NB4 (cell line): ENCODE measurements at regions not wholly inside any gene's neighbourhood (a gene's known extent, or its start where the extent isn't known, plus 50 kb on each side); places are given as distances from the start of the nearest gene placed in this dataset.
"Not testable (repeated sequence)": the region's sequence is repeated elsewhere in the genome, so short reads cannot be mapped to it uniquely, and the experiment has no call there.

ENCODE experiments used
- DNase-seq: peaks from one replicate; pipeline ENCODE4 v3.0.0; 2010; ENCODE audit warnings: low read depth
- H3K4me3 ChIP-seq: one replicate; pipeline ENCODE4 v1.5.1; 2011; ENCODE audit warnings: mild to moderate bottlenecking, low read depth, low read length, moderate library complexity
- MYC ChIP-seq: IDR thresholded peaks from 2 replicates; pipeline ENCODE4 v1.6.1; 2011; ENCODE audit warnings: low read depth, low read length
- POLR2A ChIP-seq: IDR thresholded peaks from 2 replicates; pipeline ENCODE4 v1.6.1; 2011; ENCODE audit warnings: mild to moderate bottlenecking; ENCODE audit not compliant: insufficient read length; ENCODE audit errors: extremely low read depth
- TF ChIP-seq, protein P1 (sequence below): IDR thresholded peaks from one replicate; pipeline ENCODE4 v1.5.1; 2012; ENCODE audit warnings: low read depth, low read length
- TF ChIP-seq, protein P2 (sequence below): IDR thresholded peaks from 2 replicates; pipeline ENCODE4 v1.6.1; 2011; ENCODE audit warnings: low read depth, low read length

- no peak for DNase-seq
- H3K4me3 ChIP-seq: no peak overlapping the region
- TF ChIP-seq MYC (no peak), POLR2A (no peak)
- TF ChIP-seq, protein P1, sequence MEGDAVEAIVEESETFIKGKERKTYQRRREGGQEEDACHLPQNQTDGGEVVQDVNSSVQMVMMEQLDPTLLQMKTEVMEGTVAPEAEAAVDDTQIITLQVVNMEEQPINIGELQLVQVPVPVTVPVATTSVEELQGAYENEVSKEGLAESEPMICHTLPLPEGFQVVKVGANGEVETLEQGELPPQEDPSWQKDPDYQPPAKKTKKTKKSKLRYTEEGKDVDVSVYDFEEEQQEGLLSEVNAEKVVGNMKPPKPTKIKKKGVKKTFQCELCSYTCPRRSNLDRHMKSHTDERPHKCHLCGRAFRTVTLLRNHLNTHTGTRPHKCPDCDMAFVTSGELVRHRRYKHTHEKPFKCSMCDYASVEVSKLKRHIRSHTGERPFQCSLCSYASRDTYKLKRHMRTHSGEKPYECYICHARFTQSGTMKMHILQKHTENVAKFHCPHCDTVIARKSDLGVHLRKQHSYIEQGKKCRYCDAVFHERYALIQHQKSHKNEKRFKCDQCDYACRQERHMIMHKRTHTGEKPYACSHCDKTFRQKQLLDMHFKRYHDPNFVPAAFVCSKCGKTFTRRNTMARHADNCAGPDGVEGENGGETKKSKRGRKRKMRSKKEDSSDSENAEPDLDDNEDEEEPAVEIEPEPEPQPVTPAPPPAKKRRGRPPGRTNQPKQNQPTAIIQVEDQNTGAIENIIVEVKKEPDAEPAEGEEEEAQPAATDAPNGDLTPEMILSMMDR: no peak
- TF ChIP-seq, protein P2, sequence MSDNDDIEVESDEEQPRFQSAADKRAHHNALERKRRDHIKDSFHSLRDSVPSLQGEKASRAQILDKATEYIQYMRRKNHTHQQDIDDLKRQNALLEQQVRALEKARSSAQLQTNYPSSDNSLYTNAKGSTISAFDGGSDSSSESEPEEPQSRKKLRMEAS: no peak
Measured at GRCh38 chr20:56730996-56731395, 101.9 kb downstream of the TFAP2C start.

- no peak overlapping the region for H3K4me3 ChIP-seq
- TF ChIP-seq POLR2A (no peak), MYC (no peak)
- TF ChIP-seq, protein P2: no peak
- TF ChIP-seq, protein P1: no peak
- DNase-seq: no peak
Measured at GRCh38 chr20:56731476-56731875, 102.4 kb downstream of the TFAP2C start.

GRCh38 chr20:56733967-56734366, 104.9 kb downstream of the TFAP2C start:
- TF ChIP-seq MYC (no peak), POLR2A (no peak)
- TF ChIP-seq, protein P2: no peak
- TF ChIP-seq, protein P1: no peak
- DNase-seq: no peak
- no peak overlapping the region for H3K4me3 ChIP-seq

GRCh38 chr20:56735084-56735642, 106.1 kb downstream of the TFAP2C start:
- DNase-seq: no peak
- no peak overlapping the region for H3K4me3 ChIP-seq
- TF ChIP-seq, protein P2: no peak
- TF ChIP-seq, protein P1: no peak
- no peak for TF ChIP-seq MYC
- no peak for TF ChIP-seq POLR2A

DNA sequence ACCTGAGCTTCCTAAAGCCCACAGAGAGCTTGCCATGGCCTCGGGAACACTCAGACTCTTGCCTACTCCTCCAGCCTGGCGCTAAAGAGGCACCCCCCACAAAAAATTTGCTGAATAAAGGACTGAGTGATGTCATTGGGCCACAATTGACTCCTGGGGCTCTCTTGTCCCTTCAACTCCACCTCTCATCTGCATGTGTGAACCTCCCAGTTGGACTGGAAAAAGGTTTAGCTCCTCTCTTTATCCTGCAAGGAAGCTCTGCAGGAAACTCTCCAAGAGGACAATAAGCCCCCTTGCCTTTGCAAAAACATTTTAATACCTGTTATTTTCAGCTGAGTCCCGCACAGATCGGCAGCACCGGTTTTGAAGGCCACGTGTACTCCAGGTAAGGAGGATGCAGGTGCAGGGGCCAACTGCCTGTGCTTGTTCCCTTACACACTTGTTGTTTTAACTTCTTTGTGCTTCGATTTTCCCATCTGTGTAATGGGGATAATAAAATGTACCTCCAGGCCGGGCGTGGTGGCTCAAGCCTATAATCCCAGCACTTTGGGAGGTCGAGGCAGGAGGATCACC, 107.3 kb downstream of the TFAP2C start:
- DNase-seq: no peak
- H3K4me3 ChIP-seq: no peak overlapping the region
- TF ChIP-seq, protein P2: no peak
- TF ChIP-seq MYC: no peak
- TF ChIP-seq, protein P1: no peak
- no peak for TF ChIP-seq POLR2A

- DNase-seq, H3K4me3 ChIP-seq: not testable (repeated sequence)
Measured at GRCh38 chr20:56744325-56744821, 115.3 kb downstream of the TFAP2C start.
